D721Med (cell line): ENCODE measurements at regions not wholly inside any gene's neighbourhood (a gene's known extent, or its start where the extent isn't known, plus 50 kb on each side); places are given as distances from the start of the nearest gene placed in this dataset.

Experiments
- DNase-seq: peaks from one replicate; pipeline ENCODE4 v3.0.0; 2011; ENCODE audit warnings: low spot score; ENCODE audit not compliant: insufficient read length
- FAIRE-seq: peaks from 2 replicates; lab custom pipeline; 2011; peaks lifted over from hg19 to GRCh38; lab: Jason Lieb, UNC
- CTCF ChIP-seq: IDR thresholded peaks from 2 replicates; pipeline ENCODE4 v1.5.1; 2012; ENCODE audit warnings: mild to moderate bottlenecking, control low read depth; ENCODE audit not compliant: insufficient read depth; ENCODE audit errors: missing control alignments

GRCh38 chr2:16113568-16113967 is 173.2 kb downstream of the MYCN start:
- no peak for TF ChIP-seq CTCF
- no peak for FAIRE-seq

GRCh38 chr2:16112972-16113560 is 172.7 kb downstream of the MYCN start:
- no peak for DNase-seq
- no peak for TF ChIP-seq CTCF
- FAIRE-seq = no peak

More at GRCh38 chr2:16113568-16113967, 173.2 kb downstream of the MYCN start:
- no peak for DNase-seq

GRCh38 chr2:16112251-16112971 is 172.1 kb downstream of the MYCN start:
- FAIRE-seq = no peak

GRCh38 chr2:16111838-16112210 is 171.5 kb downstream of the MYCN start:
- FAIRE-seq (no peak), DNase-seq (no peak)
- TF ChIP-seq CTCF = no peak

More at GRCh38 chr2:16112251-16112971, 172.1 kb downstream of the MYCN start:
- no peak for DNase-seq
- no peak for TF ChIP-seq CTCF

- TF ChIP-seq CTCF = no peak
- FAIRE-seq (no peak), DNase-seq (no peak)
These were observed 169.5 kb downstream of the MYCN start for GRCh38 chr2:16109821-16110310.

- DNase-seq (no peak), FAIRE-seq (no peak)
- no peak for TF ChIP-seq CTCF
These were observed 169.0 kb downstream of the MYCN start for GRCh38 chr2:16109368-16109820.

GRCh38 chr2:16107246-16107645 is 166.9 kb downstream of the MYCN start:
- FAIRE-seq = no peak
- DNase-seq = no peak
- TF ChIP-seq CTCF = no peak
